ENCODE measurements at regions not wholly inside any gene's neighbourhood (a gene's known extent, or its start where the extent isn't known, plus 50 kb on each side); places are given as distances from the start of the nearest gene placed in this dataset.
"Not testable (repeated sequence)": the region's sequence is repeated elsewhere in the genome, so short reads cannot be mapped to it uniquely, and the experiment has no call there.

- H3K4me1 Mint-ChIP-seq (ENCODE audit: low read depth); H3K27ac Mint-ChIP-seq; H3K36me3 Mint-ChIP-seq (ENCODE audit: low read depth); H3K4me3 Mint-ChIP-seq; H3K27me3 Mint-ChIP-seq; H3K9me3 Mint-ChIP-seq: not testable (repeated sequence)
Observed at GRCh38 chr18:14460364-14460763, 83.0 kb downstream of the POTEC start.

- not testable (repeated sequence) for H3K4me3 Mint-ChIP-seq; H3K36me3 Mint-ChIP-seq (ENCODE audit: low read depth); H3K27me3 Mint-ChIP-seq; H3K9me3 Mint-ChIP-seq; H3K4me1 Mint-ChIP-seq (ENCODE audit: low read depth); H3K27ac Mint-ChIP-seq
Observed at GRCh38 chr18:14459826-14460225, 83.6 kb downstream of the POTEC start.

GRCh38 chr18:14458009-14458945, 85.1 kb downstream of the POTEC start:
- not testable (repeated sequence) for H3K9me3 Mint-ChIP-seq; H3K36me3 Mint-ChIP-seq (ENCODE audit: low read depth); H3K27me3 Mint-ChIP-seq; H3K27ac Mint-ChIP-seq; H3K4me1 Mint-ChIP-seq (ENCODE audit: low read depth)
- H3K4me3 Mint-ChIP-seq: peak overlapping the region; percentile 57

- H3K4me3 Mint-ChIP-seq; H3K4me1 Mint-ChIP-seq (ENCODE audit: low read depth); H3K36me3 Mint-ChIP-seq (ENCODE audit: low read depth); H3K27ac Mint-ChIP-seq; H3K9me3 Mint-ChIP-seq; H3K27me3 Mint-ChIP-seq: not testable (repeated sequence)
Observed at GRCh38 chr18:14450637-14451009, 92.8 kb downstream of the POTEC start.

GRCh38 chr18:14449995-14450636, 93.3 kb downstream of the POTEC start:
- H3K27me3 Mint-ChIP-seq; H3K36me3 Mint-ChIP-seq (ENCODE audit: low read depth); H3K4me3 Mint-ChIP-seq; H3K9me3 Mint-ChIP-seq; H3K4me1 Mint-ChIP-seq (ENCODE audit: low read depth); H3K27ac Mint-ChIP-seq: not testable (repeated sequence)

GRCh38 chr18:14449062-14449461, 94.3 kb downstream of the POTEC start:
- not testable (repeated sequence) for H3K4me3 Mint-ChIP-seq; H3K27me3 Mint-ChIP-seq; H3K9me3 Mint-ChIP-seq; H3K36me3 Mint-ChIP-seq (ENCODE audit: low read depth); H3K4me1 Mint-ChIP-seq (ENCODE audit: low read depth); H3K27ac Mint-ChIP-seq

- not testable (repeated sequence) for H3K9me3 Mint-ChIP-seq; H3K27ac Mint-ChIP-seq; H3K4me3 Mint-ChIP-seq; H3K36me3 Mint-ChIP-seq (ENCODE audit: low read depth); H3K27me3 Mint-ChIP-seq; H3K4me1 Mint-ChIP-seq (ENCODE audit: low read depth)
Observed at GRCh38 chr18:14447715-14448114, 95.7 kb downstream of the POTEC start.

GRCh38 chr18:14435460-14435859, 107.9 kb downstream of the POTEC start:
- not testable (repeated sequence) for H3K27ac Mint-ChIP-seq; H3K36me3 Mint-ChIP-seq (ENCODE audit: low read depth); H3K9me3 Mint-ChIP-seq; H3K4me1 Mint-ChIP-seq (ENCODE audit: low read depth); H3K4me3 Mint-ChIP-seq; H3K27me3 Mint-ChIP-seq

- not testable (repeated sequence) for H3K27me3 Mint-ChIP-seq; H3K4me1 Mint-ChIP-seq (ENCODE audit: low read depth); H3K27ac Mint-ChIP-seq; H3K36me3 Mint-ChIP-seq (ENCODE audit: low read depth); H3K9me3 Mint-ChIP-seq
- H3K4me3 Mint-ChIP-seq: peak overlapping the region; percentile 43
Observed at GRCh38 chr18:14432371-14432770, 111.0 kb downstream of the POTEC start.

GRCh38 chr18:14431031-14431521, 112.3 kb downstream of the POTEC start:
- not testable (repeated sequence) for H3K27ac Mint-ChIP-seq; H3K36me3 Mint-ChIP-seq (ENCODE audit: low read depth); H3K4me1 Mint-ChIP-seq (ENCODE audit: low read depth); H3K27me3 Mint-ChIP-seq
- Mint-ChIP-seq H3K4me3 (peak overlapping the region; percentile 78), H3K9me3 (peaks cover 13% of the 10 kb centered on the region)

- not testable (repeated sequence) for H3K36me3 Mint-ChIP-seq (ENCODE audit: low read depth); H3K27me3 Mint-ChIP-seq; H3K9me3 Mint-ChIP-seq; H3K27ac Mint-ChIP-seq; H3K4me3 Mint-ChIP-seq; H3K4me1 Mint-ChIP-seq (ENCODE audit: low read depth)
Observed at GRCh38 chr18:14415806-14416205, 127.6 kb downstream of the POTEC start.

GRCh38 chr18:14415399-14415798, 128.0 kb downstream of the POTEC start:
- H3K27me3 Mint-ChIP-seq; H3K36me3 Mint-ChIP-seq (ENCODE audit: low read depth); H3K4me3 Mint-ChIP-seq; H3K9me3 Mint-ChIP-seq; H3K27ac Mint-ChIP-seq; H3K4me1 Mint-ChIP-seq (ENCODE audit: low read depth): not testable (repeated sequence)

- not testable (repeated sequence) for H3K4me1 Mint-ChIP-seq (ENCODE audit: low read depth); H3K4me3 Mint-ChIP-seq; H3K27me3 Mint-ChIP-seq; H3K9me3 Mint-ChIP-seq; H3K27ac Mint-ChIP-seq; H3K36me3 Mint-ChIP-seq (ENCODE audit: low read depth)
Observed at GRCh38 chr18:14395533-14395932, 147.9 kb downstream of the POTEC start.

GRCh38 chr18:14393563-14394103, 149.8 kb downstream of the POTEC start:
- not testable (repeated sequence) for H3K4me1 Mint-ChIP-seq (ENCODE audit: low read depth); H3K9me3 Mint-ChIP-seq; H3K4me3 Mint-ChIP-seq; H3K27ac Mint-ChIP-seq; H3K36me3 Mint-ChIP-seq (ENCODE audit: low read depth); H3K27me3 Mint-ChIP-seq

GRCh38 chr18:14392604-14393003, 150.8 kb downstream of the POTEC start:
- not testable (repeated sequence) for H3K36me3 Mint-ChIP-seq (ENCODE audit: low read depth); H3K27ac Mint-ChIP-seq; H3K4me1 Mint-ChIP-seq (ENCODE audit: low read depth); H3K9me3 Mint-ChIP-seq; H3K27me3 Mint-ChIP-seq; H3K4me3 Mint-ChIP-seq

GRCh38 chr18:14384961-14385360, 158.4 kb downstream of the POTEC start:
- H3K4me3 Mint-ChIP-seq; H3K4me1 Mint-ChIP-seq (ENCODE audit: low read depth); H3K36me3 Mint-ChIP-seq (ENCODE audit: low read depth); H3K9me3 Mint-ChIP-seq; H3K27ac Mint-ChIP-seq; H3K27me3 Mint-ChIP-seq: not testable (repeated sequence)
